ENCODE measurements at regions not wholly inside any gene's neighbourhood (a gene's known extent, or its start where the extent isn't known, plus 50 kb on each side); places are given as distances from the start of the nearest gene placed in this dataset.

- TF ChIP-seq CTCF (IDR thresholded peaks at IDR 0.05) = no peak
- no peak for TF ChIP-seq ELF4 (CRISPR knock-in tag; IDR thresholded peaks at IDR 0.05; ENCODE audit: low read depth)
Observed at GRCh38 chr3:70615286-70615685, 302.8 kb upstream of the MDFIC2 start.

Measured in WTC11 (cell line).